K562 (cell line): ENCODE measurements at regions not wholly inside any gene's neighbourhood (a gene's known extent, or its start where the extent isn't known, plus 50 kb on each side); places are given as distances from the start of the nearest gene placed in this dataset.

ENCODE experiments used
- ATAC-seq: fragments of 200-7000 bp; cut with Tn5 transposase; 3 replicates; pipeline ENCODE4 v1.9.1; 2020; ENCODE audit warnings: moderate library complexity
- BruUV-seq: library from RNA; stranded (reverse); fragments of 400-500 nt; replicated peaks from 2 replicates; lab custom pipeline; 2021; lab: Mats Ljungman, UMichigan
- CTCF ChIA-PET: fragments of 300-600 bp; formaldehyde crosslinking; extraction: SDS; loops from one replicate; lab custom pipeline; 2021; ENCODE audit warnings: low intra/inter-chr PET ratio; lab: Yijun Ruan, JAX
- POLR2A ChIA-PET: fragments of 300-600, 350-650 bp; sonication (Branson Sonifier 250); formaldehyde crosslinking; extraction: SDS; loops from one replicate; lab custom pipeline; 2021; ENCODE audit warnings: antibody characterized with exemption, inconsistent platforms; lab: Yijun Ruan, JAX
- DNase-seq, 4 experiments: peaks; one replicate each; pipeline versions ENCODE4 v3.0.0 to v3.0.0-alpha.2; 2011 to 2018; ENCODE audit warnings: low spot score in 3 of 4, mixed read lengths in 3 of 4; ENCODE audit errors: extremely low read depth in 1 of 4
- FAIRE-seq: peaks from 2 replicates; lab custom pipeline; 2011; peaks lifted over from hg19 to GRCh38; lab: Jason Lieb, UNC
- H2AFZ ChIP-seq: 2 replicates; pipeline ENCODE4 v1.6.0; 2011; ENCODE audit warnings: low read depth, low read length, control low read depth, inconsistent platforms
- H3K27ac ChIP-seq: fragments of 200-600 bp; 3 replicates; pipeline ENCODE4 v1.8.0; 2011; ENCODE audit warnings: low read depth, mild to moderate bottlenecking, control low read depth, inconsistent platforms, low read length, moderate library complexity, mixed read lengths; ENCODE audit errors: extremely low read depth
- H3K27me3 ChIP-seq, 2 experiments: fragments of 300-600 bp in 1 of 2; 2 replicates in 1 of 2; 3 replicates in 1 of 2; pipeline versions ENCODE4 v1.6.0 to v1.8.0; 2011; ENCODE audit warnings: inconsistent platforms in 2 of 2, low read length in 2 of 2, mild to moderate bottlenecking in 1 of 2, mixed read lengths in 1 of 2, moderate library complexity in 1 of 2; ENCODE audit not compliant: control insufficient read depth in 2 of 2, insufficient read depth in 2 of 2
- H3K36me3 ChIP-seq: fragments of 300-600 bp; 3 replicates; pipeline ENCODE4 v1.8.0; 2011; ENCODE audit warnings: mild to moderate bottlenecking, low read length, inconsistent platforms; ENCODE audit not compliant: control insufficient read depth, insufficient read depth
- H3K4me1 ChIP-seq, 2 experiments: fragments of 200-600 bp in 1 of 2; replicated peaks in 1 of 2; 2 replicates in 1 of 2; 3 replicates in 1 of 2; pipeline versions ENCODE4 v1.5.1 to v1.8.0; 2011; ENCODE audit warnings: inconsistent platforms in 2 of 2, low read length in 2 of 2, mild to moderate bottlenecking in 1 of 2, mixed read lengths in 1 of 2, moderate library complexity in 1 of 2; ENCODE audit not compliant: control insufficient read depth in 2 of 2, insufficient read depth in 2 of 2
- H3K4me2 ChIP-seq: 2 replicates; pipeline ENCODE4 v1.6.1; 2011; ENCODE audit warnings: low read length, control low read depth, inconsistent platforms, mixed read lengths; ENCODE audit not compliant: insufficient read depth
- H3K4me3 ChIP-seq: fragments of 200-600 bp; sonication (generic), shearing (Covaris generic); 2 replicates; pipeline ENCODE4 v1.5.1; 2016; ENCODE audit warnings: control low read depth, inconsistent platforms
- H3K79me2 ChIP-seq: fragments of 200-600 bp; 3 replicates; pipeline ENCODE4 v1.8.0; 2011; ENCODE audit warnings: low read length, inconsistent platforms; ENCODE audit not compliant: control insufficient read depth, insufficient read depth
- H3K9ac ChIP-seq, 2 experiments: 2 replicates each; pipeline versions ENCODE4 v1.6.0 to v1.6.1; 2011; ENCODE audit warnings: low read depth in 2 of 2, low read length in 2 of 2, control low read depth in 1 of 2, inconsistent platforms in 1 of 2, mild to moderate bottlenecking in 1 of 2, mixed read lengths in 1 of 2; ENCODE audit not compliant: insufficient read depth in 1 of 2
- H3K9me1 ChIP-seq: one replicate; pipeline ENCODE4 v1.6.0; 2011; ENCODE audit warnings: inconsistent platforms, mild to moderate bottlenecking, low read length, moderate library complexity; ENCODE audit not compliant: control insufficient read depth, insufficient read depth
- H3K9me3 ChIP-seq: replicated peaks from 2 replicates; pipeline ENCODE4 v1.5.1; 2011; ENCODE audit warnings: low read depth, low read length, inconsistent platforms; ENCODE audit not compliant: control insufficient read depth, insufficient read depth
- H4K20me1 ChIP-seq: replicated peaks from 2 replicates; pipeline ENCODE4 v1.6.1; 2011; ENCODE audit warnings: low read length, inconsistent platforms, mixed read lengths; ENCODE audit not compliant: control insufficient read depth, insufficient read depth
- DACH1 ChIP-seq: fragments of 450-650 bp; IDR thresholded peaks from 2 replicates; pipeline ENCODE4 v1.6.1; 2018; ENCODE audit not compliant: partially characterized antibody
- KAT2B ChIP-seq: IDR thresholded peaks from one replicate; pipeline ENCODE4 v1.6.1; 2012; ENCODE audit warnings: low read depth, mild to moderate bottlenecking, control low read depth, inconsistent platforms, low read length, moderate library complexity
- MAZ ChIP-seq, 2 experiments: fragments of 450-650 bp in 1 of 2; sonication (generic) in 1 of 2; formaldehyde crosslinking; IDR thresholded peaks in 1 of 2; conservative IDR thresholded peaks in 1 of 2; 2 replicates each; pipeline versions ENCODE4 v1.4.0 to v1.5.0; 2020; ENCODE audit warnings: mild to moderate bottlenecking in 1 of 2, missing genetic modification reagents in 1 of 2
- NCOA4 ChIP-seq: fragments of 450-650 bp; IDR thresholded peaks from 2 replicates; pipeline ENCODE4 v1.6.1; 2018; ENCODE audit warnings: mild to moderate bottlenecking; ENCODE audit not compliant: partially characterized antibody
- PPARD ChIP-seq: fragments of 250-450 bp; sonication (Bioruptor Pico); IDR thresholded peaks from 2 replicates; pipeline ENCODE4 v1.8.0; 2022; ENCODE audit warnings: inconsistent platforms, mild to moderate bottlenecking, moderate library complexity
- STAT5A ChIP-seq: IDR thresholded peaks from 2 replicates; pipeline ENCODE4 v1.6.1; 2012; ENCODE audit warnings: low read length, inconsistent platforms, borderline replicate concordance
- ZBTB8A ChIP-seq: fragments of 450-650 bp; IDR thresholded peaks from 2 replicates; pipeline ENCODE4 v1.6.1; 2018; ENCODE audit warnings: mild to moderate bottlenecking, moderate library complexity; ENCODE audit not compliant: partially characterized antibody
- ZNF121 ChIP-seq: sonication (generic); formaldehyde crosslinking; conservative IDR thresholded peaks from 2 replicates; pipeline ENCODE4 v1.8.0; 2022; ENCODE audit warnings: missing genetic modification reagents
- ZNF408 ChIP-seq: fragments of 250-450 bp; sonication (Bioruptor Pico); IDR thresholded peaks from 2 replicates; pipeline ENCODE4 v1.4.0; 2020; ENCODE audit warnings: low read depth, mild to moderate bottlenecking, moderate library complexity
- WGBS: fragments of 100-300 bp; shearing (Covaris generic); methylation state at CpG from one replicate; pipeline ENCODE4 v1.1.6; 2016; ENCODE audit warnings: low coverage, mixed read lengths; ENCODE audit not compliant: insufficient coverage; ENCODE audit errors: missing lambda C conversion rate; 5-methylcytosine and 5-hydroxymethylcytosine counted together
- in situ Hi-C: fragments of 300-500 bp; cut with MboI; formaldehyde crosslinking; loops from 4 replicates; pipeline ENCODE4 v1.15.0; 2018; ENCODE audit warnings: inconsistent platforms, mixed read lengths
- intact Hi-C: fragments of 100-400 bp; cut with micrococcal nuclease; formaldehyde crosslinking; loops from 2 replicates; pipeline ENCODE4 v1.14.2; 2022

- no peak for DNase-seq
- H3K9me1 ChIP-seq, result no peaks in the 10 kb centered on the region
- intact Hi-C loops (loop anchor here (10.0 kb wide), 1 partner anchor 912 kb away; no protein-coding TSS in a partner anchor), in situ Hi-C loops (no loop called here)
- BruUV-seq, result no TSS peak
- no peaks in the 10 kb centered on the region for H3K36me3 ChIP-seq
- no peak overlapping the region for H3K4me2 ChIP-seq
- ATAC-seq, result no peak
- no peak overlapping the region for H3K9ac ChIP-seq
- 0% methylated on average over 2 of the region's 2 CpGs for WGBS
- no peak for FAIRE-seq
- H3K79me2 ChIP-seq, result no peaks in the 10 kb centered on the region
- H3K27ac ChIP-seq, result no peak overlapping the region
- H4K20me1 ChIP-seq, result no peaks in the 10 kb centered on the region
- no peaks in the 10 kb centered on the region for H3K27me3 ChIP-seq
- no peak for TF ChIP-seq STAT5A
- TF ChIP-seq ZBTB8A, result no peak
- no peak for TF ChIP-seq MAZ (CRISPR knock-in tag; conservative IDR thresholded peaks at IDR 0.05 in 1 of 2, IDR thresholded peaks at IDR 0.05 in 1 of 2)
- TF ChIP-seq ZNF408 (CRISPR knock-in tag), result no peak
- TF ChIP-seq KAT2B, result no peak
- no peak for TF ChIP-seq NCOA4
- no peak for TF ChIP-seq DACH1
- TF ChIP-seq PPARD (CRISPR knock-in tag), result no peak
- TF ChIP-seq ZNF121 (CRISPR knock-in tag), result no peak
- no peaks in the 10 kb centered on the region for H3K4me1 ChIP-seq
- H3K9me3 ChIP-seq, result no peaks in the 10 kb centered on the region
- H2AFZ ChIP-seq, result no peak overlapping the region
- ChIA-PET CTCF (no interaction called here), POLR2A (no interaction called here)
- H3K4me3 ChIP-seq, result no peak overlapping the region
These were observed 285.7 kb downstream of the S1PR1 start for GRCh38 chr1:101522486-101522885.
